Stimulated activated CD4-positive, alpha-beta T cell treated with anti-CD3 and anti-CD28 coated beads, Interleukin-4, amount 100 ng/mL, for 24 hours (primary cell): ENCODE measurements at regions not wholly inside any gene's neighbourhood (a gene's known extent, or its start where the extent isn't known, plus 50 kb on each side); places are given as distances from the start of the nearest gene placed in this dataset.
"Not testable (repeated sequence)": the region's sequence is repeated elsewhere in the genome, so short reads cannot be mapped to it uniquely, and the experiment has no call there.

Experiments used
- DNase-seq: peaks from one replicate; pipeline ENCODE4 v3.0.0-alpha.2; 2020

- DNase-seq = no peak
Observed at GRCh38 chr2:2501454-2502200, 170.6 kb upstream of the MYT1L start.

GRCh38 chr2:2495606-2496005 is 164.5 kb upstream of the MYT1L start:
- no peak for DNase-seq

GRCh38 chr2:2493496-2493895 is 162.4 kb upstream of the MYT1L start:
- DNase-seq = no peak

- DNase-seq = no peak
Observed at GRCh38 chr2:2492800-2493199, 161.7 kb upstream of the MYT1L start.

GRCh38 chr2:2491964-2492363 is 160.9 kb upstream of the MYT1L start:
- no peak for DNase-seq

GRCh38 chr2:2484301-2484700 is 153.2 kb upstream of the MYT1L start:
- DNase-seq = no peak

- no peak for DNase-seq
Observed at GRCh38 chr2:2482851-2483250, 151.8 kb upstream of the MYT1L start.

GRCh38 chr2:2472881-2473280 is 141.8 kb upstream of the MYT1L start:
- no peak for DNase-seq

GRCh38 chr2:2472044-2472443 is 141.0 kb upstream of the MYT1L start:
- DNase-seq = no peak

GRCh38 chr2:2466534-2466933 is 135.5 kb upstream of the MYT1L start:
- no peak for DNase-seq

- DNase-seq = no peak
Observed at GRCh38 chr2:2464643-2465042, 133.6 kb upstream of the MYT1L start.

GRCh38 chr2:2464094-2464493 is 133.0 kb upstream of the MYT1L start:
- DNase-seq = no peak

- no peak for DNase-seq
Observed at GRCh38 chr2:2456721-2457120, 125.6 kb upstream of the MYT1L start.

GRCh38 chr2:2455151-2455550 is 124.1 kb upstream of the MYT1L start:
- DNase-seq = no peak

GRCh38 chr2:2452961-2453360 is 121.9 kb upstream of the MYT1L start:
- no peak for DNase-seq

GRCh38 chr2:2451275-2451674 is 120.2 kb upstream of the MYT1L start:
- not testable (repeated sequence) for DNase-seq

- DNase-seq = no peak
Observed at GRCh38 chr2:2448178-2448577, 117.1 kb upstream of the MYT1L start.

GRCh38 chr2:2422621-2423020 is 91.5 kb upstream of the MYT1L start:
- DNase-seq = no peak

- DNase-seq = no peak
Observed at GRCh38 chr2:2413525-2413924, 82.5 kb upstream of the MYT1L start.

- no peak for DNase-seq
Observed at GRCh38 chr2:2410987-2411386, 79.9 kb upstream of the MYT1L start.

GRCh38 chr2:2409481-2409880 is 78.4 kb upstream of the MYT1L start:
- no peak for DNase-seq

GRCh38 chr2:2405780-2406179 is 74.7 kb upstream of the MYT1L start:
- DNase-seq = no peak

- DNase-seq = no peak
Observed at GRCh38 chr2:2400286-2401038, 69.4 kb upstream of the MYT1L start.

- no peak for DNase-seq
Observed at GRCh38 chr2:2399396-2399795, 68.3 kb upstream of the MYT1L start.

- no peak for DNase-seq
Observed at GRCh38 chr2:2392332-2392731, 61.3 kb upstream of the MYT1L start.
